Fibroblast of pulmonary artery (primary cell): ENCODE measurements at regions not wholly inside any gene's neighbourhood (a gene's known extent, or its start where the extent isn't known, plus 50 kb on each side); places are given as distances from the start of the nearest gene placed in this dataset.

ENCODE experiments used
- DNase-seq: peaks from one replicate; pipeline ENCODE4 v3.0.0-alpha.2; 2010; ENCODE audit warnings: low read depth
- H3K4me3 ChIP-seq: replicated peaks from 2 replicates; pipeline ENCODE4 v1.5.1; 2011; ENCODE audit warnings: low read depth, mild to moderate bottlenecking, control low read depth, low read length, moderate library complexity
- CTCF ChIP-seq: IDR thresholded peaks from 2 replicates; pipeline ENCODE4 v1.5.1; 2011; ENCODE audit warnings: mild to moderate bottlenecking, control low read depth, low read length, inconsistent platforms; ENCODE audit errors: missing control alignments

DNA sequence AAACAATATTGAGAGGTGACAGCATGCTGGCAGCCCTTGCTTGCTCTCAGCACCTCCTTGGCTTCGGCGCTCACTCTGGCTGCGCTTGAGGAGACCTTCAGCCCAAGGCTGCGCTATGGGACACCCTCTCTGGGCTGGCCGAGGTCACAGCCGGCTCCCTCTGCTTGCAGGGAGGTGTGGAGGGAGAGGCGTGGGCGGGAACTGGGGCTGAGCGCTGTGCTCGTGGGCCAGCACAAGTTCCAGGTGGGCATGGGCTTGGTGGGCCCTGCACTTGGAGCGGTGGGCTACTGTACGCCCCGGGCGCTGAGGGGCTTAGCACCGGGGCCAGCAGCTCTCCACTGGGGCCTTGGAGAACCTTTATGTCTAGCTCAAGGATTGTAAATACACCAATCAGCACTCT, 1613.8 kb upstream of the IGFBP7 start:
- no peak for DNase-seq
- no peak for TF ChIP-seq CTCF
- H3K4me3 ChIP-seq: no peak overlapping the region

DNA sequence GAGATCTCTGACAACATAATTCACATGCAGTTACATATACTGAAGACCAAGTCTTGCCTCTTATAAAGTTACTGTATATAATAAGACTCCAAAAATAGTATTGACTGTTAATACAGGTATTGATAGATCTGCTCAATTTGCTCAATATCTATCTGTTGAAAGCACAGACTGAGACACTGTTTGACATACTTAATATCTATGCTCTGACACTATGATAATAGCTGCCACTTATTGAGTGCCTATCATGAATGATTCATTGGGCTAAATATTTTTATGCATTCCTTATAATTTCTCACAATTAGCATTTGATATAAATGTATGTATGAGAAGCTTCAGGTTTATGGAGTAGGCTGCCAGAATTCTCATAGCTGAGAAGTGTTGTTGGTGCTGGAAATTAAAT, 1600.9 kb upstream of the IGFBP7 start:
- DNase-seq: no peak
- TF ChIP-seq CTCF: no peak
- H3K4me3 ChIP-seq: no peak overlapping the region

GRCh38 chr4:58688568-58688967, 1578.4 kb upstream of the IGFBP7 start:
- TF ChIP-seq CTCF: no peak
- DNase-seq: no peak
- no peak overlapping the region for H3K4me3 ChIP-seq

- no peak for TF ChIP-seq CTCF
- H3K4me3 ChIP-seq: no peak overlapping the region
- DNase-seq: no peak
These were observed 1569.7 kb upstream of the IGFBP7 start for GRCh38 chr4:58679886-58680285.

DNA sequence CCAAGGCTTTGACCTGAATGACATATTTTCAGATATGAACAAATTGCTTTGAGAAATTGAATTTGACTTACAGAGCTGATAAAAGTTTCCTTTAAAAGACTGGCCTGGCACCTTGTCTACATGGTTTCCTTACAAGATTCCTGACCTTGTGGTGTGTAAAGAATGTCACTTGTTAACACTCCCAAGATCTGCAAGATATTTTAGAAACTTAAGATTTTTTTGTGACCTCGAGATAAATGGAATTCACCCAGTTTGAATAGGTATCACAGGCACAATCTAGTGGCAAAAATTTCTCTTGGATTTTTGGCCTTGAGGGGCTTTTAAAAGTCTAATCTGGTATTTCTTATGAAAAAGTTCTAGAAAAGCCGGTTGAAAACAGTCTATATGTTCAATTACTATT, 1568.9 kb upstream of the IGFBP7 start:
- TF ChIP-seq CTCF: no peak
- no peak for DNase-seq
- no peak overlapping the region for H3K4me3 ChIP-seq

GRCh38 chr4:58669783-58670182, 1559.6 kb upstream of the IGFBP7 start:
- DNase-seq: no peak

More at GRCh38 chr4:58669783-58670182, 1559.6 kb upstream of the IGFBP7 start:
- TF ChIP-seq CTCF: no peak
- no peak overlapping the region for H3K4me3 ChIP-seq
